ENCODE measurements at regions not wholly inside any gene's neighbourhood (a gene's known extent, or its start where the extent isn't known, plus 50 kb on each side); places are given as distances from the start of the nearest gene placed in this dataset.

GRCh38 chr3:83500931-83501330 is 1457.9 kb upstream of the CADM2 start:
- ChIA-PET POLR2A (no interaction called here), CTCF (ENCODE audit: unreplicated experiment) (no interaction called here)
- Histone ChIP-seq H3K79me2 (ENCODE audit: insufficient read depth, low read depth, low read length) (no peaks in the 10 kb centered on the region), H3K9me2 (ENCODE audit: insufficient read depth, low read length) (no peaks in the 10 kb centered on the region), H3K9me3 (ENCODE audit: low read length) (no peaks in the 10 kb centered on the region), H3K27ac (ENCODE audit: low read depth, low read length, poor library complexity, severe bottlenecking) (no peak overlapping the region), H4K20me1 (ENCODE audit: insufficient read depth, low read length) (no peaks in the 10 kb centered on the region), H2AFZ (ENCODE audit: low read length) (no peak overlapping the region), H3K36me3 (ENCODE audit: insufficient read depth, low read length) (no peaks in the 10 kb centered on the region), H3K4me3 (ENCODE audit: low read depth, low read length, poor library complexity, severe bottlenecking) (no peak overlapping the region), H3K4me2 (ENCODE audit: low read length) (no peak overlapping the region), H3K4me1 (ENCODE audit: insufficient read depth, low read length, poor library complexity, severe bottlenecking) (no peaks in the 10 kb centered on the region)
- intact Hi-C loops (cut with micrococcal nuclease; ENCODE audit: unreplicated experiment) = no loop called here
- no peak for DNase-seq (ENCODE audit: low spot score)
- no TSS peak for BruUV-seq (replicated peaks)
- TF ChIP-seq EZH2phosphoT487 (IDR thresholded peaks at IDR 0.05; ENCODE audit: borderline replicate concordance, low read depth, low read length) = no peak
- TF ChIP-seq, protein P1, sequence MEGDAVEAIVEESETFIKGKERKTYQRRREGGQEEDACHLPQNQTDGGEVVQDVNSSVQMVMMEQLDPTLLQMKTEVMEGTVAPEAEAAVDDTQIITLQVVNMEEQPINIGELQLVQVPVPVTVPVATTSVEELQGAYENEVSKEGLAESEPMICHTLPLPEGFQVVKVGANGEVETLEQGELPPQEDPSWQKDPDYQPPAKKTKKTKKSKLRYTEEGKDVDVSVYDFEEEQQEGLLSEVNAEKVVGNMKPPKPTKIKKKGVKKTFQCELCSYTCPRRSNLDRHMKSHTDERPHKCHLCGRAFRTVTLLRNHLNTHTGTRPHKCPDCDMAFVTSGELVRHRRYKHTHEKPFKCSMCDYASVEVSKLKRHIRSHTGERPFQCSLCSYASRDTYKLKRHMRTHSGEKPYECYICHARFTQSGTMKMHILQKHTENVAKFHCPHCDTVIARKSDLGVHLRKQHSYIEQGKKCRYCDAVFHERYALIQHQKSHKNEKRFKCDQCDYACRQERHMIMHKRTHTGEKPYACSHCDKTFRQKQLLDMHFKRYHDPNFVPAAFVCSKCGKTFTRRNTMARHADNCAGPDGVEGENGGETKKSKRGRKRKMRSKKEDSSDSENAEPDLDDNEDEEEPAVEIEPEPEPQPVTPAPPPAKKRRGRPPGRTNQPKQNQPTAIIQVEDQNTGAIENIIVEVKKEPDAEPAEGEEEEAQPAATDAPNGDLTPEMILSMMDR (conservative IDR thresholded peaks at IDR 0.05; ENCODE audit: low read length) = no peak

- no peaks in the 10 kb centered on the region for H4K20me1 ChIP-seq (ENCODE audit: insufficient read depth, low read length)
- H3K79me2 ChIP-seq (ENCODE audit: insufficient read depth, low read depth, low read length) = no peaks in the 10 kb centered on the region
- BruUV-seq (replicated peaks) = no TSS peak
- no peak for TF ChIP-seq EZH2phosphoT487 (IDR thresholded peaks at IDR 0.05; ENCODE audit: borderline replicate concordance, low read depth, low read length)
- TF ChIP-seq, protein P1 (conservative IDR thresholded peaks at IDR 0.05; ENCODE audit: low read length) = no peak
- intact Hi-C loops (cut with micrococcal nuclease; ENCODE audit: unreplicated experiment) = no loop called here
- no peaks in the 10 kb centered on the region for H3K4me1 ChIP-seq (ENCODE audit: insufficient read depth, low read length, poor library complexity, severe bottlenecking)
- H2AFZ ChIP-seq (ENCODE audit: low read length) = no peak overlapping the region
- no peaks in the 10 kb centered on the region for H3K9me3 ChIP-seq (ENCODE audit: low read length)
- CTCF ChIA-PET (ENCODE audit: unreplicated experiment) = no interaction called here
- H3K4me3 ChIP-seq (ENCODE audit: low read depth, low read length, poor library complexity, severe bottlenecking) = no peak overlapping the region
- POLR2A ChIA-PET = no interaction called here
- no peaks in the 10 kb centered on the region for H3K9me2 ChIP-seq (ENCODE audit: insufficient read depth, low read length)
- H3K27ac ChIP-seq (ENCODE audit: low read depth, low read length, poor library complexity, severe bottlenecking) = no peak overlapping the region
- no peaks in the 10 kb centered on the region for H3K36me3 ChIP-seq (ENCODE audit: insufficient read depth, low read length)
- no peak for DNase-seq (ENCODE audit: low spot score)
- no peak overlapping the region for H3K4me2 ChIP-seq (ENCODE audit: low read length)
Measured at GRCh38 chr3:83513051-83513450, 1445.7 kb upstream of the CADM2 start.

DNA sequence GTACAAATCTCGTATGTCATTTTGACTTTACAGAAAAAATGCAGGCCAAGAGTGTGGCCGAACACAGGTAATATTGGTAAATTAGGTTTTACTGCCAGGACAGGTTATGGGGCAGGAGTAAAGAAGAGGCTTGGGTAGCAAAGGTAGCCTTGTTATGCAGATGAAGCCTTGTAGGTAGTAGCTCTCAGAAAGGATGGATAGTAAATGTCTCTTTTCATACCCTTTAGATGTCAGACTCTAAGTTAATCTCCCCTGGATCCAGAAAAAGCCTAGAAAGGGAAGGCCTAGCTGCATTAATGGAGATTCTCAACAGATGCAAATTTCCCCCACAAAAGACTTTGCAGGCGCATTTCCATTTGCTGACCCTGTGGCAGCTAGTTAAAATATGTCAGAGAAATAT is 1445.1 kb upstream of the CADM2 start:
- BruUV-seq (replicated peaks) = no TSS peak
- Histone ChIP-seq H2AFZ (ENCODE audit: low read length) (no peak overlapping the region), H3K9me3 (ENCODE audit: low read length) (no peaks in the 10 kb centered on the region), H3K79me2 (ENCODE audit: insufficient read depth, low read depth, low read length) (no peaks in the 10 kb centered on the region), H4K20me1 (ENCODE audit: insufficient read depth, low read length) (no peaks in the 10 kb centered on the region), H3K4me1 (ENCODE audit: insufficient read depth, low read length, poor library complexity, severe bottlenecking) (no peaks in the 10 kb centered on the region), H3K4me3 (ENCODE audit: low read depth, low read length, poor library complexity, severe bottlenecking) (no peak overlapping the region), H3K9me2 (ENCODE audit: insufficient read depth, low read length) (no peaks in the 10 kb centered on the region), H3K27ac (ENCODE audit: low read depth, low read length, poor library complexity, severe bottlenecking) (no peak overlapping the region), H3K4me2 (ENCODE audit: low read length) (no peak overlapping the region), H3K36me3 (ENCODE audit: insufficient read depth, low read length) (no peaks in the 10 kb centered on the region)
- ChIA-PET CTCF (ENCODE audit: unreplicated experiment) (no interaction called here), POLR2A (no interaction called here)
- DNase-seq (ENCODE audit: low spot score) = no peak
- intact Hi-C loops (cut with micrococcal nuclease; ENCODE audit: unreplicated experiment) = no loop called here
- TF ChIP-seq, protein P1 (conservative IDR thresholded peaks at IDR 0.05; ENCODE audit: low read length) = no peak
- TF ChIP-seq EZH2phosphoT487 (IDR thresholded peaks at IDR 0.05; ENCODE audit: borderline replicate concordance, low read depth, low read length) = no peak

Data from OCI-LY7 (cell line).